DLD1 (cell line): ENCODE measurements at regions not wholly inside any gene's neighbourhood (a gene's known extent, or its start where the extent isn't known, plus 50 kb on each side); places are given as distances from the start of the nearest gene placed in this dataset.

Experiments used
- in situ Hi-C: cut with HindIII; loops from 2 replicates; pipeline ENCODE4 v1.10.0; 2017; ENCODE audit warnings: low sequenced_read_pairs

- in situ Hi-C loops, result no loop called here
Measured at GRCh38 chr2:71826299-71826698, 321.4 kb downstream of the CYP26B1 start.

GRCh38 chr2:71824436-71824835, 323.2 kb downstream of the CYP26B1 start:
- in situ Hi-C loops, result loop anchor here (25.0 kb wide), 1 partner anchor 338 kb away; no protein-coding TSS in a partner anchor

DNA sequence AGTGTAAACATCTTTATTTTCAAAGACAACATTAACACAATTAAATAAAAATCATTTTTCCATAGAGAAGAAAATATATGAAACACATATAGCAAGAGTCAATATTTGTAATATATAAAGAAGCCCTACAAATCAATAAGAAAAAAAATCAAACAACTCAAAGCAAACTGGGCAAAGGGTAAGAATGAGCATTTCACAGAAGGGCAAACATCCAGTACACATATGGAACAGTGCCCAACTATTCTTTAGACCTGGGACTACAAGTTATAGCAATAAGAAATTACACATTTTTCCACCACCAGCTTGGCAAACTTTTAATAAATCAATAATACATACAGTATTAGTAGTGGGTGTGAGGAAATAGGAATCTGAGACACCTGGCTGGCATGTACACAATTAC, 324.1 kb downstream of the CYP26B1 start:
- in situ Hi-C loops, result loop anchor here (25.0 kb wide), 1 partner anchor 339 kb away; no protein-coding TSS in a partner anchor

- in situ Hi-C loops, result loop anchor here (25.0 kb wide), 1 partner anchor 340 kb away; no protein-coding TSS in a partner anchor
Measured at GRCh38 chr2:71822463-71822862, 325.2 kb downstream of the CYP26B1 start.

DNA sequence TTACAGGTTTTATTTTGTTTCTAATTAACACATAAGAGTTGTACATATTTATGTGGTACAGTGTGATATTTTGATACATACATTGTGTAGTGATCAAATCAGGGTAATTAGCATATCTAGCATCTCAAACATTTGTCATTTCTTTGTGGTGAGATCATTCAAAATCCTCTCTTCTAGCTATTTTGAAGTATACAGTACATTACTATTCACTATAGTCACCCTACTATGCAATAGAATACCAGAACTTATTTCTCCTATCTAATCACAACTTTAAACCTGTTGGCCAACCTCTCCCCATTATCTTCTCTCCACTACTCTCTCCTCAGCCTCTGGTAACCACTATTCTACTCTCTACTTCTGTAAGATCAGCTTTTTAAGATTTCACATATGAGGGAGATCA, 325.8 kb downstream of the CYP26B1 start:
- in situ Hi-C loops, result loop anchor here (25.0 kb wide), 1 partner anchor 340 kb away; no protein-coding TSS in a partner anchor

- in situ Hi-C loops, result loop anchor here (10.0 to 25.0 kb wide), 2 partner anchors 118 to 345 kb away; no protein-coding TSS in a partner anchor
Measured at GRCh38 chr2:71816815-71817214, 330.8 kb downstream of the CYP26B1 start.

GRCh38 chr2:71815701-71816474, 331.8 kb downstream of the CYP26B1 start:
- in situ Hi-C loops, result loop anchor here (10.0 to 25.0 kb wide), 2 partner anchors 119 to 346 kb away; no protein-coding TSS in a partner anchor

GRCh38 chr2:71814885-71815284, 332.8 kb downstream of the CYP26B1 start:
- in situ Hi-C loops, result loop anchor here (10.0 to 25.0 kb wide), 2 partner anchors 120 to 347 kb away; no protein-coding TSS in a partner anchor

DNA sequence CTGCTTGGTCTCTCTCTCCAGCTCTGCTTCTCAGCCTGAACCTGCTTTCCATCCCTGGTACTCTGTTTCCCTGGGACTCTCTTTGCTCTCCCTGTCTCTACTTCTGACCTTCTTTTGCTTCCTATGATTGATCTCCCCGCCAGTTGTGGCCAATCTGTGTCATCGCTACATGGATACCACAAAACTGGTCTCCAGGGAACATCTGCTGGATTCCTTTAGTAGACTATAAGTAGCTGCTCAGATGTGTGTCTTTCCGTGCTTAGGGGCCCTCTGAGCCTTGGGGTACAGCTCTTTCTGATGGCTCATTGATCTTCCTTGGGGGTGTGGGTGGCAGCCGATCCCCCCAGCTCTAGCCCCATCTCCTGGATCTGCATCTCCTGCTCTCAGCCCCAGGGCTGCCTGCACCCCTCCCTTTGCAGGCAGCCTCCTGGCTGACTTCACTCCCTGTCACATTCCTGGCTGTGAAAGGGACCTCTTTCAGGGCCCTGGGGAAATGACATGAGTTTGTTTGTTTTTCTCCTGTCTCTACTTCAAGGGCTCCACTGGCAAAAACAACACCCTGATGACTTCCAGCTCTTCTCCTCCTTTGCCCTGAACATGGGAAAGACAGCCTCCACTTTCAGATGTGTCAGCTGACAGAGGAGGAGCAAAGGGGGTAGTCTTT, 333.7 kb downstream of the CYP26B1 start:
- in situ Hi-C loops, result loop anchor here (10.0 to 25.0 kb wide), 2 partner anchors 121 to 348 kb away; no protein-coding TSS in a partner anchor

DNA sequence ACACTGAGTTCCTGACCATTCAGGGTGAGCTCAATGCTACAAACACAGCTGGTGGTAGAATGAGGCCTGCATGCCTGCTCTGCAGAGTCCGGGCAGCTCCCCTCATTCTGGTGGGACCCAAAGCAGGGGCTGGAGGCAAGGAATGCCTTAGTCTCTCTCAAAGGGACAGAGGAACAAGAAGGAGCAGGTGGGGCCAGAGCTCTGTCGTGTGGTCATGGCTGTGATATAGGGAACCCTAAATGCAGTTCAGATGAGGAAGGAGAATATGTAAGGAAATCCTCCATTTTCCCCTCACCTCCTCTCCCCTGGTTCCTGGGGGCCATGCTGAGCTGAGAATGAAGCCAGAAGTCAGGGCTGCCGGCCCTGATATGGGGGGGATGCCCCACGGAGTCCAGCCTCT, 334.3 kb downstream of the CYP26B1 start:
- in situ Hi-C loops, result loop anchor here (10.0 to 25.0 kb wide), 2 partner anchors 121 to 349 kb away; no protein-coding TSS in a partner anchor

DNA sequence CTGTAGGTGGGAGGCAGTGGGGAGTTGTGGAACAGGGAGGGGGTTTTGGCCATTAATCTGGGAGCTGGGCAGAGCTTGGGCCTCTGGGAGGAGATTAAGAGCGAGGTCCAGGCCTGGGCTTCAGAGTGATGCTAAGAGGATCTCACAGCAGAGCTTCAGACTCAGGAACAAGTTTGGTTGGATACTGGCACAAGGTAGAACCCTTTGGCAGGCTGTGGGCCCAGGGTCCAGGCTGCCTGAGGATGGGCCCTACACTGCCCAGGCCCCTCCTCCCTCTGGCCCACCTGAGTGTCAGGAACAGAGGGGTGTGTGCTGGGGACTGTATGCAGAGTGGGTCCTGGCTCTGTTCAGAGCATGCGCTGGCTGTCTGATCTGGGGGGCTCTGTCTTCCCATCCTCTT, 334.9 kb downstream of the CYP26B1 start:
- in situ Hi-C loops, result loop anchor here (10.0 to 25.0 kb wide), 2 partner anchors 122 to 350 kb away; no protein-coding TSS in a partner anchor

DNA sequence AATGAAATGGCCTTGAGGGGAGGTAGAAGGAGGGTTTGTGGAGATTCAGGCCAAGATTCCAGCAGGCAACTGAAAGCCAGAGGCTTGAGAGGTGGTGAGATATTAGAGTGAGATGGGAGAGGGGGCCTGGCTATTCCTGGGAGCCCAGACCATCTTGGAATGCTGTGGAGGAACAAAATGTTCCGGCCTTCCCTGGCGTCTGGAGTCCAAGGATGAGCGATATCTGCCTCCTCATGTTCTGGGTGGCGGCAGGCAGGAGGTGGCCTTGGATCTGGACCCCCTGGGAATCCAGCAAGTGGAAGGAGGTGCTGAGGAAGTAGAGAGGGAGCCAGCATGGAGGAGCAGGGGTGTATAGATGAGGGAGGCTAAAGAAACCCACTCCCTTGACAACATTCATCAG, 335.9 kb downstream of the CYP26B1 start:
- in situ Hi-C loops, result loop anchor here (10.0 to 25.0 kb wide), 2 partner anchors 123 to 351 kb away; no protein-coding TSS in a partner anchor

- in situ Hi-C loops, result loop anchor here (10.0 to 25.0 kb wide), 2 partner anchors 124 to 351 kb away; no protein-coding TSS in a partner anchor
Measured at GRCh38 chr2:71811157-71811556, 336.5 kb downstream of the CYP26B1 start.

DNA sequence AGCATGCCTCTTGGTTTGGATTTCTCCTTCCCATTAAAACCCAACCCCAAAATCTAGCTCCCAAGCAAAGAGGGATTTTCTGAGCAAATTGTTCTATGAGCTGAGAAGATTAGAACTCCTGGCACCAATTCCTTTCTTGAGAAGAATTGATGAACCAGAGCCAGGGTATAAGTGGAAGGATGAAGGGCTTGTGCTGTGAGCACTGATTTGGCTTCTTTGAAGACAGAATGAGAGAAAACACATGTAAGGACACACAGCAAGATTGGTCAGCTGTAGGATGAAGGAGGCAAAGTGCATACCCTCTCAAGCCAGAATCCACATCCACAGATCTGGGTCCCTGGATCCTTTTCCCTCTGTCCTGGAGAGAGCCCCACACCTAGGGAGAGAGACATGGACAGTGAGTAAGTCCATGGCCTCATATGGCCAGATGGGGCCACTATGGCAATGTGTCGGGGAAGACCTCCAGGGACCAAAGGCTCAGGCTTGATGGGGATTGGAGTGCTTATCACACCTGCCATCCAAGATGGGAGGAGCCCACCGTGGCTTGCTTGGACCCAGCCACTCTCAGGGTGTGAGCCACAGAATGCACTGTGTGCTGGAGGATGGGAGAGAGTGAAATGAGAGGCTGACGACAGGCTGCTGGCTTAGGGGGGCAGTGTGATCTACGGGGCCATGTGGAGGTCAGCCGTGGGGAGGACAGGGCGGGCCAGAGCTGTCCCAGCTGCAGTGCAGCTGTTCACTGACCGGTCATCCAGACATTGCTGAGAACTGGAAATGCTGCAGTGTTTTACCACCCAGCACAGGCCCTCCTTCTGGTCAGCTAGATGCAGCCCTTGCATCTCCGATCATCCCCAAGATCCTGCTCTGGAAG, 339.8 kb downstream of the CYP26B1 start:
- in situ Hi-C loops, result loop anchor here (25.0 kb wide), 1 partner anchor 354 kb away; no protein-coding TSS in a partner anchor

DNA sequence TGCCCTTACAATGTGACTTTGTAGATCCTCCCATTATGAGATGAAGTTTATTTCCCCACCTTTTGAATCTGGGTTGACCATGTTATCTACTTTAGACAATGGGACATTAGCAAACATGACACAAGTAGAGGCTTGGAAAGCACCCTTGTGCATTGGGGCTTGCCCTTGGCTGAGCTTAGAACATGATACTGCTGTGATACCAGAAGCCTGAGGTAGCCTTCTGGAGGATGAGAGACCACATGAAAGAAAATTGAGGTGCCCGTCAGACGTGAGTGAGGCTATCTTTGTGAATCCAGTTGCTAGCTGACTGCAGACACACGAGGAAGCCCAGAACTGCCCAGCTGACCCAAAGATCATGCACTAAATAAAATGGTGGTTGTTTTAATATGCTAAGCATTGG, 341.2 kb downstream of the CYP26B1 start:
- in situ Hi-C loops, result loop anchor here (25.0 kb wide), 1 partner anchor 356 kb away; no protein-coding TSS in a partner anchor

DNA sequence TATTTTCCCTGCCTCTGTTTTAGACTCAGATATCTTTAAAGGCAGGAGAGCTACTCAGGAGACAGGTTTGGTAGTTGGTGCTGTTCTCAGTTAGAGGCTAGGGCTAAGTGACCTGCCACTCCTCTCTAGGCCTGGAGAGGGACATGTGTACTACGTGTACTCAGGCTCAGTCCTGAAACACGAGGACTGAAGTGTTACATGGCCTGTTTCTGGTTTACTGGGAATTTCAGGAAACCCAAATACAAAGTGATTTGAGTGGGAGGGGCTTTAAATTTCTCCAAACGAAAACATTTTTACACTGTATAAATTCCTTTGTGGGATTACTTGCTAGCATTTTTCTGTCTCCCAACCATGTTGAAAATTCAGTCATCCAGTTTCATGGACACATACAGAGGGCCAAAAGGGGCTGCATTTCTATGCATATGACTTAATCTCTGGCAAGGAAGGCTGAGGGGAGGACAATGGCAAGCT, 343.3 kb downstream of the CYP26B1 start:
- in situ Hi-C loops, result loop anchor here (5.0 to 25.0 kb wide), 2 partner anchors 43 to 358 kb away; no protein-coding TSS in a partner anchor

GRCh38 chr2:71803398-71803797, 344.3 kb downstream of the CYP26B1 start:
- in situ Hi-C loops, result loop anchor here (5.0 to 25.0 kb wide), 2 partner anchors 44 to 359 kb away; no protein-coding TSS in a partner anchor

- in situ Hi-C loops, result loop anchor here (5.0 to 25.0 kb wide), 2 partner anchors 45 to 360 kb away; no protein-coding TSS in a partner anchor
Measured at GRCh38 chr2:71802556-71802955, 345.1 kb downstream of the CYP26B1 start.

DNA sequence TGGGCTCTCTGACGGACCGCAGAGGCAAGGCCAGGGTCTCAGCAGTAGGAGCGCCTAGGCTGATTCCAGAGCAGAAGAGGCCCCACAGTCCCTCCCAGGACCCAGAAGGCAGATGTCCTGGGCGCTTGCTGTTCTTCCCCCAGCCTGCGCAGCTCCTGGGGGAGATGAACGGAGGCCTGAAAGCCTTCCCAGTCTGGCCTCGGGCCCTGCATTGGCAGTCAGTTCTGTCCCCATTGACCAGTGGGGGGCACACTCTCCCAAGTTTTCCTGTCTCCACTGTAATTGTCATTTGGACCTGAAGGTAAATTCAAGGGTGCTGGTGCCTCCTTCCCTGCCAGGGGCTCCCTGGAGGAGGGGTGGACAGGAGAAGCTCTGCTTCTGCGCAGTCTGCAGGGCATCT, 345.7 kb downstream of the CYP26B1 start:
- in situ Hi-C loops, result loop anchor here (5.0 to 25.0 kb wide), 2 partner anchors 45 to 360 kb away; no protein-coding TSS in a partner anchor

DNA sequence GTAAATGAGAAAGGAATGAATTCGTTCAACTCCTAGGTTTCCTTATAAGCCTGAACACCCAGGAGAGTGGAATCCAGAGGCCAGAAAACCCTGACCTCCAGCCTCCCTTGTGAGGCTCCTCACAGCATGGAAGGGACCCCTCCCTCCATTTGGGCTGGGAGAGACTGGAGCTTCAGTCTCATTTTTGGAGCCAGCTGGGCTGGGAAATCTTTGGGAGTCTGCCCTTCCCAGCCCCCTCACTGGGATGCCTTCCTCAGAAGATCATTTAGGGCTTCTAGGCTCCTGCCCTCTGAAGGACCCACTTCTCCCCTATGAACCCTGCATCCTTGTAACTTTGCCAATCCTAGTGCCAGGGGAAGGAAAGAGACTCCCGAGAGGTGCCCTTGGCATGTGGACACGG, 346.1 kb downstream of the CYP26B1 start:
- in situ Hi-C loops, result loop anchor here (5.0 to 25.0 kb wide), 2 partner anchors 46 to 361 kb away; no protein-coding TSS in a partner anchor
